B cell (primary cell): ENCODE measurements at regions not wholly inside any gene's neighbourhood (a gene's known extent, or its start where the extent isn't known, plus 50 kb on each side); places are given as distances from the start of the nearest gene placed in this dataset.

ENCODE experiments used
- ATAC-seq: fragments of 200-7000 bp; cut with Tn5 transposase; one replicate; pipeline ENCODE4 v1.10.0; 2021; ENCODE audit warnings: low read depth, mild to moderate bottlenecking, moderate number of reproducible peaks, moderate library complexity
- CTCF ChIA-PET: fragments of 350-600 bp; sonication (Branson Sonifier 250); formaldehyde crosslinking; loops from one replicate; lab custom pipeline; 2021; ENCODE audit warnings: antibody characterized with exemption, inconsistent platforms; lab: Charles Lee
- POLR2A ChIA-PET: fragments of 350-600 bp; sonication (Branson Sonifier 250); formaldehyde crosslinking; loops from one replicate; lab custom pipeline; 2021; ENCODE audit warnings: antibody characterized with exemption; lab: Charles Lee
- DNase-seq: peaks from one replicate; pipeline ENCODE4 v3.0.0; 2013
- H2AFZ ChIP-seq: 2 replicates; pipeline ENCODE4 v1.6.1; 2012; ENCODE audit warnings: mild to moderate bottlenecking, low read depth, low read length; ENCODE audit not compliant: insufficient read depth, poor library complexity, severe bottlenecking
- H3K27ac ChIP-seq, 2 donors: 1 replicate in 1 of 2; 2 replicates in 1 of 2; pipeline ENCODE4 v1.5.1; 2012 to 2013; ENCODE audit warnings: low read length in 2 of 2, mild to moderate bottlenecking in 2 of 2, moderate library complexity in 1 of 2
- H3K27me3 ChIP-seq, 4 experiments: fragments of 200-600 bp in 1 of 4; sonication (generic) in 1 of 4; replicated peaks in 1 of 4; 1 replicate in 2 of 4; 2 replicates in 2 of 4; pipeline versions ENCODE4 v1.6.1 to v1.7.0; 2013 to 2016; ENCODE audit warnings: low read length in 3 of 4, mild to moderate bottlenecking in 2 of 4, mixed read lengths in 1 of 4, moderate library complexity in 1 of 4; ENCODE audit not compliant: insufficient read depth in 4 of 4, control insufficient read depth in 3 of 4; ENCODE audit errors: control extremely low read depth in 1 of 4
- H3K36me3 ChIP-seq, 2 experiments: replicated peaks in 1 of 2; 1 replicate in 1 of 2; 2 replicates in 1 of 2; pipeline versions ENCODE4 v1.6.1 to v1.7.1; 2013; ENCODE audit warnings: low read length in 1 of 2; ENCODE audit not compliant: insufficient read depth in 2 of 2, control insufficient read depth in 1 of 2; ENCODE audit errors: control extremely low read depth in 1 of 2, extremely low read depth in 1 of 2
- H3K4me1 ChIP-seq, 2 donors: fragments of 200-600 bp in 1 of 2; sonication (generic) in 1 of 2; 1 replicate in 1 of 2; 2 replicates in 1 of 2; pipeline versions ENCODE4 v1.5.1 to v1.6.1; 2013 to 2017; ENCODE audit warnings: low read length in 2 of 2; ENCODE audit not compliant: control insufficient read depth in 2 of 2, insufficient read depth in 2 of 2
- H3K4me2 ChIP-seq: replicated peaks from 2 replicates; pipeline ENCODE3; 2012; ENCODE audit warnings: mild to moderate bottlenecking, low read depth, low read length; ENCODE audit not compliant: poor library complexity, severe bottlenecking
- H3K4me3 ChIP-seq, 5 experiments: fragments of 200-600 bp in 1 of 5; sonication (generic) in 1 of 5; 1 replicate in 3 of 5; 2 replicates in 2 of 5; pipeline versions ENCODE4 v1.5.1 to v1.7.0; 2011 to 2016; ENCODE audit warnings: low read length in 4 of 5, mild to moderate bottlenecking in 4 of 5, low read depth in 2 of 5, control low read depth in 1 of 5, moderate library complexity in 1 of 5; ENCODE audit not compliant: insufficient read depth in 1 of 5; ENCODE audit errors: control extremely low read depth in 1 of 5, extremely low read depth in 1 of 5
- H3K79me2 ChIP-seq: fragments of 200-600 bp; sonication (generic); one replicate; pipeline ENCODE4 v1.6.0; 2016; ENCODE audit warnings: low read length; ENCODE audit not compliant: control insufficient read depth, insufficient read depth
- H3K9ac ChIP-seq: fragments of 200-600 bp; sonication (generic); 2 replicates; pipeline ENCODE4 v1.6.1; 2017; ENCODE audit warnings: mild to moderate bottlenecking, low read length, moderate library complexity
- H3K9me3 ChIP-seq, 3 donors: one replicate each; pipeline versions ENCODE4 v1.6.1 to v1.7.1; 2013; ENCODE audit warnings: low read length in 2 of 3; ENCODE audit not compliant: control insufficient read depth in 2 of 3, insufficient read depth in 1 of 3; ENCODE audit errors: control extremely low read depth in 1 of 3
- H4K20me1 ChIP-seq: 2 replicates; pipeline ENCODE4 v1.6.0; 2012; ENCODE audit warnings: mild to moderate bottlenecking, low read length; ENCODE audit not compliant: insufficient read depth, control insufficient read depth, poor library complexity, severe bottlenecking
- H3K27ac Mint-ChIP-seq: one replicate; pipeline ENCODE4 v1.8.0; 2021; ENCODE audit warnings: mixed read lengths
- H3K27me3 Mint-ChIP-seq: one replicate; pipeline ENCODE4 v1.8.0; 2021; ENCODE audit warnings: mixed read lengths
- H3K4me1 Mint-ChIP-seq: one replicate; pipeline ENCODE4 v1.8.0; 2021; ENCODE audit warnings: mixed read lengths
- H3K4me3 Mint-ChIP-seq: one replicate; pipeline ENCODE4 v1.8.0; 2021; ENCODE audit warnings: mixed read lengths
- H3K9me3 Mint-ChIP-seq: one replicate; pipeline ENCODE4 v1.8.0; 2022; ENCODE audit warnings: mixed read lengths; ENCODE audit not compliant: insufficient read depth
- CTCF ChIP-seq: fragments of 200-600 bp; IDR thresholded peaks from one replicate; pipeline ENCODE4 v1.8.0; 2022; ENCODE audit warnings: antibody characterized with exemption, mild to moderate bottlenecking
- EZH2 ChIP-seq: IDR thresholded peaks from 2 replicates; pipeline ENCODE4 v1.6.1; 2012; ENCODE audit warnings: borderline replicate concordance, low read depth, mild to moderate bottlenecking, moderate library complexity, low read length; ENCODE audit not compliant: insufficient read depth, poor library complexity, severe bottlenecking
- WGBS: methylation state at CpG from one replicate; pipeline ENCODE4 v1.1.5; 2013; ENCODE audit warnings: missing lambda C conversion rate; ENCODE audit not compliant: insufficient coverage; 5-methylcytosine and 5-hydroxymethylcytosine counted together
- intact Hi-C: fragments of 100-400 bp; cut with micrococcal nuclease; formaldehyde crosslinking; loops from one replicate; pipeline ENCODE4 v1.10.0; 2022

GRCh38 chr18:38330573-38330972, 765.0 kb upstream of the CELF4 start:
- ATAC-seq = no peak
- no peaks in the 10 kb centered on the region for H3K79me2 ChIP-seq
- TF ChIP-seq CTCF (no peak), EZH2 (no peak)

GRCh38 chr18:38329145-38329544, 763.5 kb upstream of the CELF4 start:
- Histone ChIP-seq H3K9me3 (no peaks in the 10 kb centered on the region), H2AFZ (no peak overlapping the region), H4K20me1 (no peaks in the 10 kb centered on the region), H3K4me1 (no peaks in the 10 kb centered on the region), H3K4me2 (no peak overlapping the region), H3K9ac (no peak overlapping the region), H3K79me2 (no peaks in the 10 kb centered on the region), H3K27ac (no peak overlapping the region), H3K27me3 (no peaks in the 10 kb centered on the region), H3K36me3 (no peaks in the 10 kb centered on the region), H3K4me3 (no peak overlapping the region)
- Mint-ChIP-seq H3K4me1 (no peaks in the 10 kb centered on the region), H3K9me3 (no peaks in the 10 kb centered on the region), H3K27ac (no peak overlapping the region), H3K27me3 (no peaks in the 10 kb centered on the region), H3K4me3 (no peak overlapping the region)
- POLR2A ChIA-PET = no interaction called here
- intact Hi-C loops = no loop called here
- no peak for TF ChIP-seq CTCF
- no peak for TF ChIP-seq EZH2
- ATAC-seq (no peak), DNase-seq (no peak)
- CTCF ChIA-PET = no interaction called here

More at GRCh38 chr18:38330573-38330972, 765.0 kb upstream of the CELF4 start:
- H3K27me3 Mint-ChIP-seq = no peaks in the 10 kb centered on the region
- H3K4me1 Mint-ChIP-seq = no peaks in the 10 kb centered on the region
- no peaks in the 10 kb centered on the region for H3K9me3 Mint-ChIP-seq
- no peaks in the 10 kb centered on the region for H3K4me1 ChIP-seq
- H3K4me3 ChIP-seq = no peak overlapping the region
- ChIA-PET CTCF (no interaction called here), POLR2A (no interaction called here)
- no peaks in the 10 kb centered on the region for H4K20me1 ChIP-seq
- H3K9me3 ChIP-seq = no peaks in the 10 kb centered on the region
- no CpG with 5 or more reads among the region's 3 CpGs for WGBS
- H3K36me3 ChIP-seq = no peaks in the 10 kb centered on the region
- H2AFZ ChIP-seq = no peak overlapping the region
- no peaks in the 10 kb centered on the region for H3K27me3 ChIP-seq
- DNase-seq = no peak
- H3K27ac Mint-ChIP-seq = no peak overlapping the region
- no peak overlapping the region for H3K27ac ChIP-seq
- H3K4me2 ChIP-seq = no peak overlapping the region
- intact Hi-C loops = no loop called here
- no peak overlapping the region for H3K4me3 Mint-ChIP-seq
- no peak overlapping the region for H3K9ac ChIP-seq
